Brain microvascular endothelial cell (primary cell): ENCODE measurements at regions not wholly inside any gene's neighbourhood (a gene's known extent, or its start where the extent isn't known, plus 50 kb on each side); places are given as distances from the start of the nearest gene placed in this dataset.

ENCODE experiments used
- DNase-seq: peaks from one replicate; pipeline ENCODE4 v3.0.0-alpha.2; 2020
- H3K27ac ChIP-seq: fragments of 250-450 bp; sonication (Bioruptor Pico); 2 replicates; pipeline ENCODE4 v1.5.1; 2020; ENCODE audit warnings: mild to moderate bottlenecking, moderate library complexity
- H3K27me3 ChIP-seq: fragments of 250-450 bp; sonication (Bioruptor Pico); replicated peaks from 2 replicates; pipeline ENCODE4 v1.5.1; 2020; ENCODE audit warnings: mild to moderate bottlenecking
- H3K36me3 ChIP-seq: fragments of 250-450 bp; sonication (Bioruptor Pico); replicated peaks from 2 replicates; pipeline ENCODE4 v1.5.1; 2020; ENCODE audit warnings: mild to moderate bottlenecking
- H3K4me3 ChIP-seq: 2 replicates; pipeline ENCODE4 v1.5.1; 2011; ENCODE audit warnings: low read depth, mild to moderate bottlenecking, control low read depth, low read length, moderate library complexity
- CTCF ChIP-seq: IDR thresholded peaks from 2 replicates; pipeline ENCODE4 v1.5.1; 2011; ENCODE audit warnings: low read depth, mild to moderate bottlenecking, moderate library complexity, low read length, control low read depth, inconsistent platforms; ENCODE audit errors: missing control alignments
- in situ Hi-C: cut with HindIII; loops from 2 replicates; pipeline ENCODE4 v1.10.0; 2017; ENCODE audit warnings: low sequenced_read_pairs, low pct_ligation_motif_present

GRCh38 chr2:82124629-82125028 is 1820.1 kb upstream of the LRRTM1 start:
- Histone ChIP-seq H3K27ac (no peak overlapping the region), H3K27me3 (no peaks in the 10 kb centered on the region), H3K36me3 (no peaks in the 10 kb centered on the region), H3K4me3 (no peak overlapping the region)
- no peak for TF ChIP-seq CTCF
- in situ Hi-C loops: no loop called here
- DNase-seq: no peak

- no peak for DNase-seq
- TF ChIP-seq CTCF: no peak
- no peak overlapping the region for H3K4me3 ChIP-seq
- in situ Hi-C loops: no loop called here
- no peak overlapping the region for H3K27ac ChIP-seq
- no peaks in the 10 kb centered on the region for H3K36me3 ChIP-seq
- H3K27me3 ChIP-seq: no peaks in the 10 kb centered on the region
Observed at GRCh38 chr2:82120654-82121053, 1816.1 kb upstream of the LRRTM1 start.

- Histone ChIP-seq H3K27ac (no peak overlapping the region), H3K36me3 (no peaks in the 10 kb centered on the region), H3K27me3 (no peaks in the 10 kb centered on the region), H3K4me3 (no peak overlapping the region)
- no peak for DNase-seq
- TF ChIP-seq CTCF: no peak
- in situ Hi-C loops: no loop called here
Observed at GRCh38 chr2:82120115-82120514, 1815.6 kb upstream of the LRRTM1 start.

- H3K27me3 ChIP-seq: no peaks in the 10 kb centered on the region
- no peak for TF ChIP-seq CTCF
- DNase-seq: no peak
- H3K27ac ChIP-seq: no peak overlapping the region
- no peak overlapping the region for H3K4me3 ChIP-seq
- in situ Hi-C loops: no loop called here
- H3K36me3 ChIP-seq: no peaks in the 10 kb centered on the region
Observed at GRCh38 chr2:82109418-82109817, 1804.9 kb upstream of the LRRTM1 start.

- Histone ChIP-seq H3K36me3 (no peaks in the 10 kb centered on the region), H3K27ac (no peak overlapping the region), H3K4me3 (no peak overlapping the region), H3K27me3 (no peaks in the 10 kb centered on the region)
- no peak for TF ChIP-seq CTCF
- no peak for DNase-seq
- in situ Hi-C loops: no loop called here
Observed at GRCh38 chr2:82098617-82099016, 1794.1 kb upstream of the LRRTM1 start.

- in situ Hi-C loops: no loop called here
- Histone ChIP-seq H3K27me3 (no peaks in the 10 kb centered on the region), H3K4me3 (no peak overlapping the region), H3K27ac (no peak overlapping the region), H3K36me3 (no peaks in the 10 kb centered on the region)
- no peak for DNase-seq
- no peak for TF ChIP-seq CTCF
Observed at GRCh38 chr2:82089518-82089917, 1785.0 kb upstream of the LRRTM1 start.
